Right cardiac atrium (tissue), 5 donors: ENCODE measurements at regions not wholly inside any gene's neighbourhood (a gene's known extent, or its start where the extent isn't known, plus 50 kb on each side); places are given as distances from the start of the nearest gene placed in this dataset.
A peak's percentile ranks its signal among the peaks of the same experiment; 100 is the strongest.

Source experiments
- ATAC-seq, 2 donors: fragments of 200-7000 bp; cut with Tn5 transposase; one replicate each; pipeline versions ENCODE4 v1.8.0 to v1.9.1; 2020; ENCODE audit warnings: moderate library complexity in 2 of 2, mild to moderate bottlenecking in 1 of 2
- DNase-seq, 3 donors: peaks; one replicate each; pipeline ENCODE4 v3.0.0-alpha.2; 2020
- H3K27ac ChIP-seq: one replicate; pipeline ENCODE4 v1.5.1; 2013; ENCODE audit warnings: mild to moderate bottlenecking, low read length, control low read depth, moderate library complexity
- H3K27me3 ChIP-seq: one replicate; pipeline ENCODE4 v1.6.1; 2013; ENCODE audit not compliant: control insufficient read depth, insufficient read depth
- H3K4me1 ChIP-seq: one replicate; pipeline ENCODE4 v1.6.1; 2013; ENCODE audit warnings: low read length; ENCODE audit not compliant: control insufficient read depth, insufficient read depth
- H3K4me3 ChIP-seq: one replicate; pipeline ENCODE4 v1.5.1; 2013; ENCODE audit warnings: low read length, control low read depth
- H3K9me3 ChIP-seq: one replicate; pipeline ENCODE4 v1.6.1; 2013; ENCODE audit warnings: low read length; ENCODE audit not compliant: control insufficient read depth
- WGBS: extraction: QIAGEN DNeasy Blood & Tissue Kit; methylation state at CpG from one replicate; pipeline ENCODE4 v1.1.7; 2013; 5-methylcytosine and 5-hydroxymethylcytosine counted together
- intact Hi-C, 4 donors: fragments of 100-400 bp; cut with DNase I; formaldehyde crosslinking; loops; one replicate each; pipeline versions ENCODE4 v1.11.0 to v1.14.0; 2022 to 2023
- donor health status: healthy with polysubstance abuse.
- donor health status: DM: no; HTN: yes; CAD: no.
- donor health status: DM: no; HTN: no; CAD: no.
- donor health status: DM: no; HTN: yes; CAD: no; lungs with severe emphysema.
- donor health status: DM: yes; HTN: yes; CAD: no.

DNA sequence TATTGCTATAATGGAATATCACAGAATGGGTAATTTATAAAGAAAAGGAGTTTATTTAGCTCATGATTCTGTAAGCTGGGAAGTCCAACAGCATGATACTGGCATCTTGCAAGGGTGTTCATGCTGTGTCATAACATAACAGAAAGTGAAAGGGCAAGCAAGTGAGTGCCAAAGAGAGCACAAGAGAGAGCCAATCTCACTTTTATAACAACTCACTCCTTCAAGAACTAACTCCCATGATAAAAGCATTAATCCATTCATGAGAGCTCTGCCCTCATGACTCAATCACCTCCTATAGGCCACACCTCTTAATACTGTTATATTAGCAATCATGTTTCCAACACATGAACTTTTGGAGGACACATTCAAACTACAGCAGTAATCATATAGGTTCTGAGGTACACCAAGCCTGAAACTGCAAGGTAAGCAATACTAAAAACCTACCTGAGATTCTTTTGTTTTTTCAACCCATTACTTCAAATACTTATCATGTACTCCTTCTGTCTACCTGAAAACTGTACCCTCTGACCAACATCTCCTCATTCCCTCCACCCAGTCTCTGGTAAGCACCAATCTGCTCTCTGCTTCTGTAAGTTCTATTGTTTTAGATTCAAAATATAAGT, 219.7 kb downstream of the MTERF1 start:
- Histone ChIP-seq H3K27me3 (no peaks in the 10 kb centered on the region), H3K9me3 (no peaks in the 10 kb centered on the region), H3K4me3 (no peak overlapping the region), H3K4me1 (no peaks in the 10 kb centered on the region), H3K27ac (no peak overlapping the region)
- DNase-seq (no peak), ATAC-seq (no peak)
- intact Hi-C loops: no loop called here

- no peaks in the 10 kb centered on the region for H3K9me3 ChIP-seq
- no peak for ATAC-seq
- 95% methylated on average over 4 of the region's 4 CpGs for WGBS
- intact Hi-C loops: no loop called here
- H3K4me1 ChIP-seq: no peaks in the 10 kb centered on the region
- H3K27ac ChIP-seq: no peak overlapping the region
- DNase-seq: no peak
- H3K27me3 ChIP-seq: no peaks in the 10 kb centered on the region
- no peak overlapping the region for H3K4me3 ChIP-seq
Measured at GRCh38 chr7:91661727-91662126, 218.8 kb downstream of the MTERF1 start.

GRCh38 chr7:91668217-91668616, 212.3 kb downstream of the MTERF1 start:
- H3K4me3 ChIP-seq: no peak overlapping the region
- ATAC-seq: no peak
- intact Hi-C loops: no loop called here

DNA sequence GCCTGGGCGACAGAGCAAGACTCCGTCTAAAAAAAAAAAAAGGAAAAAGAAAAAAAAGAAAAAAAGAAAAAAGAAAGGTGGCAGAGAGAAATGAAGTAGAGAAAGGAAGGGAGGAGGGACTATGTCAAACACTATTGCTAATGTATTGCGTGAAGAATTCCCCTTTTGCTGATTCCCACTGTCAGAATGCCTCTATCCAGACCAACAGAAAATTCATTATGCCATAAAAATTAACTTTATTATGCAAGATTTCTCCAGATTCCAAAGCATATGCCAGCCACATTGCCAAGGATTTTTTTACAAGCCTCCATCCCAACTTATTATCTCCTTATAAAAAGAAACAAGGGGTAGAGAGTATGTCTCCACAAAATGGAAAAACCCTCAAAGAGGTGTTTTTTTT, 209.3 kb downstream of the MTERF1 start:
- intact Hi-C loops: no loop called here
- no peaks in the 10 kb centered on the region for H3K9me3 ChIP-seq
- no peak overlapping the region for H3K27ac ChIP-seq
- H3K4me3 ChIP-seq: no peak overlapping the region
- WGBS: 98% methylated on average over 3 of the region's 3 CpGs
- no peak for ATAC-seq
- no peaks in the 10 kb centered on the region for H3K4me1 ChIP-seq
- no peaks in the 10 kb centered on the region for H3K27me3 ChIP-seq
- DNase-seq: no peak

More at GRCh38 chr7:91668217-91668616, 212.3 kb downstream of the MTERF1 start:
- Histone ChIP-seq H3K27me3 (no peaks in the 10 kb centered on the region), H3K4me1 (no peaks in the 10 kb centered on the region), H3K9me3 (no peaks in the 10 kb centered on the region), H3K27ac (no peak overlapping the region)
- no peak for DNase-seq

DNA sequence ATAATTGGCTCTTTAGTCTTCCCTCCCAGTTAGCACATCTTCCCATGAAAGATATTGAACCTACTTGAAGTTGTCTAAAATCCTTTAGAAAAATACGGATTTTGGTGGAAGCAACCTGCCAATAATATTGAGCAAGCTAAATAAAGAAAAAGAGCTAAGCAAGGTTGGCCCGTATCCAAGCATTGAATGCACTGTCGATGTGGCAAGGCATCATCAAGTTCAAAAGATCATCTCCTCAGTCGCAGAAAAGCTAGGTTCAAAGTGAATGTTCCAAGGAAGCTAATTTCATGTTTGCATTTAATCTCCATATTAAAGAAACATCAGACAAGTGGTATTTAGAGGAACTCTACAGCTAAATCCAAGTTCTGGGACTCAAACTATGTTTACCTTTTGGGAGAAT, 206.0 kb downstream of the MTERF1 start:
- H3K4me3 ChIP-seq: no peak overlapping the region
- intact Hi-C loops: no loop called here
- H3K27me3 ChIP-seq: no peaks in the 10 kb centered on the region
- DNase-seq (no peak), ATAC-seq (no peak)
- no peaks in the 10 kb centered on the region for H3K4me1 ChIP-seq
- no peak overlapping the region for H3K27ac ChIP-seq
- H3K9me3 ChIP-seq: no peaks in the 10 kb centered on the region
- 45% methylated on average over 4 of the region's 4 CpGs for WGBS

DNA sequence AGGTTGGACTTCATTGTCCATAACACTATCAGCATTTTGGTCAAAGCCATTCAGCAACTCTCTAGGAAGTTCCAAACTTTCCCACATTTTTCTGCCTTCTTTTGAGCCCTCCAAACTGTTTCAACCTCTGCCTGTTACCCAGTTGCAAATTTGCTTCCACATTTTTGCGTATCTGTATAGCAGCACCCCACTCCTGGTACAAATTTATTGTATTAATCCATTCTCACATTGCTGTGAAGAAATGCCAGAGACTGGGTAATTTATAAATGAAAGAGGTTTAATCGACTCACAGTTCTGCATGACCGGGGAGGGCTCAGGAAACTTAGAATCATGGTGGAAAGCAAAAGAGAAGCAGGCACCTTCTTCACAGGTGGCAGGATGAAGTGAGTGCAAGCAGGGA, 198.8 kb downstream of the MTERF1 start:
- Histone ChIP-seq H3K27ac (no peak overlapping the region), H3K9me3 (peaks cover 3% of the 10 kb centered on the region), H3K4me1 (no peaks in the 10 kb centered on the region), H3K4me3 (no peak overlapping the region), H3K27me3 (no peaks in the 10 kb centered on the region)
- no peak for DNase-seq
- ATAC-seq: no peak
- intact Hi-C loops: no loop called here
- 98% methylated on average over 3 of the region's 3 CpGs for WGBS

GRCh38 chr7:91683823-91684222, 196.7 kb downstream of the MTERF1 start:
- ATAC-seq (peak; percentile 34 to 75), DNase-seq (no peak)
- no peak overlapping the region for H3K4me3 ChIP-seq
- H3K27ac ChIP-seq: no peak overlapping the region
- peaks cover 3% of the 10 kb centered on the region for H3K9me3 ChIP-seq
- H3K27me3 ChIP-seq: no peaks in the 10 kb centered on the region
- H3K4me1 ChIP-seq: no peaks in the 10 kb centered on the region
- intact Hi-C loops: no loop called here

DNA sequence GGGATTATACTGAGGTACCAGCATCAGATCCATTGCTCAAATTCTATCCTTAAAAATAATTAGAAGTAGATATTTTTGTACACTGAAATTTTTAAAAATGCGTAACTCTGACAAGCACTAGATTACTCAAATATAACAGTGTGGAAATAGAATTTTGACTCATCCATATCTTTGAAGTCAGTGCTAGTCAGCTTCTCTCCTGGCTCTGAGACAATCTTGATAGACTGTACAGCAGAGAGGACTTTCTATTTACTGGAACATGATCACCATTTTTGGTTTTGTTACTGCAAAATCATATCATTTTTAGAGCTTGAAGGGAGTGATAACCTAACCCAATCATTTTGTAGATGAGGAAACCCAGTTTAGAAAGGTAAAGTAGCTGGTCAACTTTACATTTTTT, 195.0 kb downstream of the MTERF1 start:
- WGBS: 76% methylated on average over 1 of the region's 1 CpG

GRCh38 chr7:91690541-91691070, 189.9 kb downstream of the MTERF1 start:
- 35% methylated on average over 1 of the region's 1 CpG for WGBS
- Histone ChIP-seq H3K27me3 (no peaks in the 10 kb centered on the region), H3K9me3 (no peaks in the 10 kb centered on the region), H3K4me3 (no peak overlapping the region), H3K4me1 (no peaks in the 10 kb centered on the region), H3K27ac (no peak overlapping the region)
- ATAC-seq (no peak), DNase-seq (no peak)
- intact Hi-C loops: no loop called here

More for the DNA sequence above, 195.0 kb downstream of the MTERF1 start:
- intact Hi-C loops: no loop called here
- H3K4me3 ChIP-seq: no peak overlapping the region
- peaks cover 3% of the 10 kb centered on the region for H3K9me3 ChIP-seq
- DNase-seq: no peak
- no peak for ATAC-seq
- no peaks in the 10 kb centered on the region for H3K4me1 ChIP-seq
- H3K27ac ChIP-seq: no peak overlapping the region
- H3K27me3 ChIP-seq: no peaks in the 10 kb centered on the region

DNA sequence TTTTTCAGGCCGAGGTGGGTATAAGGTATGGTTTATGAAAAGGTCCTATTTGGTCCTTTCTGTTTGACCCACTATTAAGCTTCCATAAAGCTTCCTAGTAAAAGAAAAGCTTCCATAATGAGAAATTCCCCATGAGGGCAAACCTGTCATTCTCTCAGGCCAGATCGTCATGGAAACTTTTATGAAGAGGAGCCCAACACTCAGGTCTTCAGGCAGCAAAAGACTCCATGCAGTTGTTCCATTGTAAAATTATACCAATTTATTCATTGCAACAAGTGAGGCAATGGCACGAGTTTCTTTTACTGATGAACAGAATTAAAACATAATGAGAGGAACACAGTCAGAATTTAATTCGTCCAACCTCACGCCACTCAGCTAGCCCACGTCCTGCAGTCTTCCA, 188.6 kb downstream of the MTERF1 start:
- ATAC-seq: no peak
- intact Hi-C loops: no loop called here

GRCh38 chr7:91692800-91693199, 187.7 kb downstream of the MTERF1 start:
- Histone ChIP-seq H3K4me1 (no peaks in the 10 kb centered on the region), H3K27me3 (no peaks in the 10 kb centered on the region), H3K9me3 (no peaks in the 10 kb centered on the region), H3K27ac (no peak overlapping the region), H3K4me3 (no peak overlapping the region)
- DNase-seq: no peak
- 30% methylated on average over 3 of the region's 3 CpGs for WGBS
- intact Hi-C loops: no loop called here
- no peak for ATAC-seq

More for the DNA sequence above, 188.6 kb downstream of the MTERF1 start:
- 91% methylated on average over 6 of the region's 6 CpGs for WGBS
- Histone ChIP-seq H3K27me3 (no peaks in the 10 kb centered on the region), H3K9me3 (no peaks in the 10 kb centered on the region), H3K4me1 (no peaks in the 10 kb centered on the region), H3K4me3 (no peak overlapping the region), H3K27ac (no peak overlapping the region)
- no peak for DNase-seq

DNA sequence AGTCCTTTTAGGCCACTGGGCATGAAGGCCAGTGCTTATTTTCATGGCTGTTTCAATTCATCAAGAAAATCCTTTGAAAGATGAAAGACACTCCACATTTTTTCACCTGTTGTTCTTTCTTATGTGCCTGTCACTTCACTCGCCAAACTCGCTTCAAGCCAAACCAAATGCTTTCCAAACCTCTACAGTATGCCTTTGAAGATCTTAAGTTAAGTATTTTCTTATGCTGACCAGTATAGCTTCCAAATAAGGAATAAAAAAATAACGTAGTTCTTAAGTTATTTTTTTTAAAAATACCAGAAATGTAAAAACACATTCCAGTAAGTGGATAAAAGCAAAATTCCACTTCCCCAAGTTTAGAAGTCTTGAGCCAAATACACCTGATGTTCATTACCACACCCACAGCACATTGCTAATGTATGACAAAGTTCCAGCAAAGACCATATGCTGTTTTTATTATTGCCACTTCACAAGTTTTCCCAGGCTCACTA, 186.1 kb downstream of the MTERF1 start:
- ATAC-seq: no peak
- 81% methylated on average over 3 of the region's 3 CpGs for WGBS
- no peaks in the 10 kb centered on the region for H3K4me1 ChIP-seq
- no peak for DNase-seq
- intact Hi-C loops: no loop called here
- H3K27me3 ChIP-seq: no peaks in the 10 kb centered on the region
- no peak overlapping the region for H3K4me3 ChIP-seq
- H3K27ac ChIP-seq: no peak overlapping the region
- H3K9me3 ChIP-seq: no peaks in the 10 kb centered on the region
